H1 (cell line): ENCODE measurements at regions not wholly inside any gene's neighbourhood (a gene's known extent, or its start where the extent isn't known, plus 50 kb on each side); places are given as distances from the start of the nearest gene placed in this dataset.

Experiments
- BRCA1 ChIP-seq: IDR thresholded peaks from 2 replicates; pipeline ENCODE4 v1.6.1; 2012; ENCODE audit warnings: low read depth, low read length, improper control_type of control experiment
- CTCF ChIP-seq, 3 experiments: IDR thresholded peaks; 1 replicate in 2 of 3; 2 replicates in 1 of 3; pipeline versions ENCODE4 v1.5.1 to v1.6.1; 2011; ENCODE audit warnings: low read length in 3 of 3, mild to moderate bottlenecking in 3 of 3, inconsistent platforms in 2 of 3, low read depth in 1 of 3, moderate library complexity in 1 of 3; ENCODE audit not compliant: insufficient read depth in 1 of 3; ENCODE audit errors: control extremely low read depth in 1 of 3
- EGR1 ChIP-seq: IDR thresholded peaks from 2 replicates; pipeline ENCODE4 v1.6.1; 2011; ENCODE audit warnings: low read depth, low read length, borderline replicate concordance
- EZH2 ChIP-seq: fragments of 200-600 bp; sonication (generic); IDR thresholded peaks from 2 replicates; pipeline ENCODE4 v1.7.1; 2012; ENCODE audit warnings: low read depth, mild to moderate bottlenecking, moderate library complexity, low read length, inconsistent platforms; ENCODE audit not compliant: severe bottlenecking
- GTF2F1 ChIP-seq: IDR thresholded peaks from 2 replicates; pipeline ENCODE4 v1.6.1; 2012; ENCODE audit warnings: low read depth, low read length, improper control_type of control experiment, borderline replicate concordance
- KDM5A ChIP-seq: fragments of 200-600 bp; IDR thresholded peaks from 2 replicates; pipeline ENCODE4 v1.7.1; 2012; ENCODE audit warnings: mild to moderate bottlenecking, low read length, inconsistent platforms, mixed read lengths
- MAX ChIP-seq: IDR thresholded peaks from 2 replicates; pipeline ENCODE4 v1.6.1; 2012; ENCODE audit warnings: inconsistent platforms
- POLR2A ChIP-seq, 2 experiments: IDR thresholded peaks; 1 replicate in 1 of 2; 2 replicates in 1 of 2; pipeline ENCODE4 v1.6.1; 2011; ENCODE audit warnings: low read depth in 2 of 2, low read length in 2 of 2, mild to moderate bottlenecking in 2 of 2; ENCODE audit errors: control extremely low read depth in 1 of 2
- RFX5 ChIP-seq: IDR thresholded peaks from 2 replicates; pipeline ENCODE4 v1.6.1; 2011; ENCODE audit warnings: low read depth, low read length, improper control_type of control experiment, borderline replicate concordance
- TAF1 ChIP-seq: IDR thresholded peaks from 2 replicates; pipeline ENCODE4 v1.6.1; 2011; ENCODE audit warnings: mild to moderate bottlenecking, low read depth, low read length

- TF ChIP-seq GTF2F1 (no peak), EZH2 (no peak), KDM5A (no peak), CTCF (IDR thresholded peaks at IDR 0.05; ENCODE audit: control extremely low read depth in 1 of 3, insufficient read depth in 1 of 3, low read depth in 1 of 3, low read length in 3 of 3) (no peak), RFX5 (no peak), TAF1 (no peak), MAX (no peak), EGR1 (no peak), POLR2A (IDR thresholded peaks at IDR 0.05; ENCODE audit: control extremely low read depth in 1 of 2, low read depth in 2 of 2, low read length in 2 of 2) (no peak), BRCA1 (no peak)
These were observed 128.5 kb upstream of the SYNDIG1 start for GRCh38 chr20:24340933-24341332.
